GM19455 (cell line): ENCODE measurements at regions not wholly inside any gene's neighbourhood (a gene's known extent, or its start where the extent isn't known, plus 50 kb on each side); places are given as distances from the start of the nearest gene placed in this dataset.

ENCODE experiments used
- ATAC-seq: cut with Tn5 transposase; IDR thresholded peaks from one replicate; pipeline ENCODE4 v1.9.1; 2021; ENCODE audit not compliant: unreplicated experiment

DNA sequence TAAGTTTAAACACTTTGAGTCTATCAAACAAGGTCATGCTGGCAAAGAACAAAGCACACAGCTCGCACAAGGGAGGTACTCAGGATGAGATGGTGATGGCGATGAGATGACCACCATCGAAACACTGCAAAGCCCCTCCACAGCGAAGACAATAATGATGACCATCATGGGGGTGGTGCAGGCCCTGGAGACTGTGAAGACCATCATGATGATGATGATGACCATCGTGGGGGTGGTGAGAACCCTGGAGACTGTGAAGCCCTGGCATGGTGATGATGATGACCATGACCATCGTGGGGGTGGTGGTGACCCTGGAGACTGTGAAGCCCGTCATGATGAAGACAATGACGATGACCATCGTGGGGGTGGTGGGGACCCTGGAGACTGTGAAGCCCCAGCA, 81.6 kb upstream of the SALL3 start:
- no peak for ATAC-seq

DNA sequence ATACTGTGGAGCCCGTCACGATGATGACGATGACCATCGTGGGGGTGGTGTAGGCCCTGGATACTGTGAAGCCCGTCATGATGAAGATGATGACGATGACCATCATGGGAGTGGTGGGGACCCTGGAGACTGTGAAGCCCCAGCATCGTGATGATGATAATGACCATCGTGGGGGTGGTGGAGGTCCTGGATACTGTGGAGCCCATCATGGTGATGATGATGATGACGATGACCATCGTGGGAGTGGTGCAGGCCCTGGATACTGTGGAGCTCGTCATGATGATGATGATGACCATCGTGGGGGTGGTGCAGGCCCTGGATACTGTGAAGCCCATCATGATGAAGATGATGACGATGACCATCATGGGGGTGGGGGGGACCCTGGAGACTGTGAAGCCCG, 81.0 kb upstream of the SALL3 start:
- ATAC-seq: no peak

DNA sequence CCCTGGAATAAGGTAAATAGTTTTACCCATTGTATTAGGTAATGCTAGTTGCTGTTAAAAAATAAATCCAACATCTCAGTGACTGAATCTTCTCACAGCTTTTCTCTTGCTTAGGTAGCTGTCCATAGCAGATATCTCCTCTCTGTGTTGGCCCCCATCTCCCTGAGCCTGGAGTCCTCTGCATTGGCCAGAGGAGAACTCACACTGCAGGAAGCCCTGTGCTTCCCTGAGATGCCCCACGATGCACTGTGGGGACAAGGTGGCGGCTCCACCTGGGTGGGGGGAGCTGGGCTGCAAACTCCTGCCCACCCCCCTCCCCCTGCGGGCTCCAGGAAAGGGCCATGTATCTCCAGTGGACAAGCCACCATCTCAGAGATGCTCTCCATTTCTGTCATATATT, 80.4 kb upstream of the SALL3 start:
- ATAC-seq: no peak

DNA sequence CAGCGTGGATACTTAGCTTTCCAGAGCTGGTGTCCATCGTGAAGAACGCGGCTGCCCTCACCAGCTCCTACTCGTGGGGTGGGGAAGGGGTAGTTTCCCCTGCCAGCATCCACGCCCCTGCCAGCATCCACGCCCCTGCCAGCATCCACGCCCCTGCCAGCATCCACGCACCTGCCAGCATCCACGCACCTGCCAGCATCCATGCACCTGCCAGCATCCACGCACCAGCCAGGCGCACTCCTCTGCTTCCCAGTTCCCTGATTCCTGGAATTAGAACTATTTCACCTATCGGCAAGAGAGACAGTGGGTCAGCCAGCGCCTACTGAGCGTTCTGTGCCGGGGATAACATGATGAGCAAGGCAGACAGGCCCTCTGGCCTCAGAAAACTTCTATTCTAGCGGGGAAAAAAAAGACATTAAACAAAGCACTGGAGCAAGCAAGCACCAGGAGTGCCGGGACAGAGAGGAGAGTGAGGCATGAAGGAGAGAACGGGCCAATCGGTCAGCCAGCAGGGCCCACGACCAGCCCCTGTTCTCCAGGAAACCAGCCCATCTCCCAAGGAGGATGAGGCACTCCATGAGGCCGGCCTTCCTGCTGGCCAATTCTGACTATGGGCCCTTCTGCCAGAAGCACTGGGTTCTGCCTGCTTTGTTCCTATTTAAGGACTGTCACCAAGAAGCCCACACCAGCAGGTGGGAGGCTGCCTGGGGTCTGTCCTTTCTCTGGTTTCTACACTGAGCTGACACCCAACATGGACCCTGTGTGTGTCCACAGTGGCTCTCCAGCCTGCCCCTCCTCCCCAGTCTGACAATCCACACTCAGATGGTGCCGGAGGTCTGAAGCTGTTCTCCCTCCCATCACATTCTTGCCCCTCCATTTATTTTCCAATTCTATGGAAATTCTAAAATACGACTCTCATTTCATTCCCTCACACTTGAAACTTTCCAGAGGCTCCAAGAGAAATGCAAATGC, 78.4 kb upstream of the SALL3 start:
- ATAC-seq: no peak

DNA sequence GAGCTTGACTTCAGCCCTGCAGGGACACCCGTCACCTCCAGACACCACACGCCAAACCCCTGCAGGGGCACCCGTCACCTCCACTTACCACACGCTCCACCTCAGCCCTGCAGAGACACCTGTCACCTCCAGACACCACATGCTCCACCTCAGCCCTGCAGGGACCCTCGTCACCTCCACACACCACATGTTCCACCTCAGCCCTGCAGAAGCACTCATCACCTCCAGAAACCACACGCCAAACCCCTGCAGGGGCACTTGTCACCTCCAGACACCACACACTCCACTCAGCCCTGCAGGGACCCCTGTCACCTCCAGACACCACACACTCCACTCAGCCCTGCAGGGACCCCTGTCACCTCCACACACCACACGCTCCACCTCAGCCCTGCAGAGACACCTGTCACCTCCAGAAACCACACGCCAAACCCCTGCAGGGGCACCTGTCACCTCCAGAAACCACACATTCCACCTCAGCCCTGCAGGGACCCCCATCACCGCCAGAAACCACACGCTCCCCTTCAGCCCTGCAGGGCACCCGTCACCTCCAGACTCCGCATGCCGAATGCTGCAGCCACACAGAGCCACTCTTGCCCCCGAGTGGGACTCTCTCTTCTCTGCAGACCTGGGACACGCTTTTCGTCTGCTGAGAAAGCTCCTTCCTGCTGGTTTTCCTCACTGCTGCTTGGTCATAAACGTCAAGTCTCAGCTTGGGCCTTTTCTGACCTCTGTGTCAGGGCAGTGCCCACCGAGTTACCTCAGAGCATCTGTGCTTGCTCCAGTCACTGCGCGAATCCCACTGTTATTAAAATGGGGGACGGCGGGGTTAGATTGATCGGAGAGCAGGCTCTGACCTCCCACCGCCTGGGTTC, 77.5 kb upstream of the SALL3 start:
- ATAC-seq: no peak

DNA sequence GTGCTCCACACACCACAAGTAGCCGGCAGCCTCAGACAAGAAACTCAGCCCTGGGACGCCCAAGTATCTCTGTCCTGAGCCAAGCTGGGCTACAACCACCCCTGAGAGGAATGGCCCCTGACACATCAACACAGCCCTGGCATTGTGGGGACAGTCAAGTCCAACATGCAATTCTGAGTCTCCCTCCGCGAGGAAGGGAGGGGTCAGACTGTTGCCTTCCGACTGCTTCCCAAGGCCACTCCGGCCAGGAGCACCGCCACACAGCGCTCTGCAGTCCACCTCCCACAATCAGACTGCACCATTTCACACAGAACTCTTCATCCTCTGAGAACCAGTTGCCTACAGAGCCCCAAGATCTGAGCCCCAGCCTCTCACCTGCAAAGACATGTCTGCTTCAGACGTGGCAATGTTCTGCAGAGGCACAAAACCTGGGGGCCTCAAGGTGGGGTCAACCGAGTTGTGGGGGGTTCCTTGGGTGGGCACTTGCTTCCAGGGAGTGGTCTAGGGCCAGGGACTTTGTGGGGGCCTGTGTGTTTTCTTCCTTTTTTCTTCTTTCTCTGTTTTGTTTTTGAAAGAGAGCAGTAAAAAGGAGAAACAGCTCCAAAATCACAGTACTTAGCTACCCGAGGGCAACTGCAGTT, 76.7 kb upstream of the SALL3 start:
- ATAC-seq: no peak

DNA sequence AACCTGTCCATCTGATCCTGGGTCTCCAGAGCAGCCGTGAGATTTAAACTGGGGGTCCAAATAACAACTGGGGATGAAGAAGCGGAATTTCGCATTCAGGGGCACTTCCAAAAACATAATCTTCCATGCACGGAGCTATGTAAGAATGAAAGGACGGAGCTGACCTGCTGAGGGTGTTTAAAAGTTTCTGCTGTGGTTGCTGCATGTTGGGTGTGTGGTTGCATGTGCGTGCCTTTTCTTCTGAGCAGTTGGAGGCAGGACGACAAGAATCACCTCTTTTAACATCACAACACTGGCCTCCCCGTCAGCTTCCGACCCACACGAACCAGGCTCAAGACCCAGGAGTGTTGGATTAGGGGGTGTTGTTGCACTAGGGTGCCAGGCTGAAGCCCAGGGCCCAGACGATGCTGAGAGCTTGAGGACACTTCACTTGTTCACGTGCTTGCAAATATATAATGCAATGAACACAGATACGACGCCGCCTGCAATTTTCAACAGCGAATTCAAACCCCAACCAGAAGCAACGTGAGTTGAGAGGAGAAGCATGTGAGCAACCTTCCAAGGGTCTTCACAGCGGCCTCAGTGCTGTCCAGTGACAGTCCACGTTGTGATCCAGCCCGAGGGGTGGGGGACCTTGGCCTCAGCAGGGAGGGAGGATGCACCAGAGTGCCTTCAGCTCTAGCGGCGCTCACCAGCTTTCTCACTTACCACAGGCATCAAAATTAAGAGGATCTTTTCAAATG, 76.0 kb upstream of the SALL3 start:
- no peak for ATAC-seq

DNA sequence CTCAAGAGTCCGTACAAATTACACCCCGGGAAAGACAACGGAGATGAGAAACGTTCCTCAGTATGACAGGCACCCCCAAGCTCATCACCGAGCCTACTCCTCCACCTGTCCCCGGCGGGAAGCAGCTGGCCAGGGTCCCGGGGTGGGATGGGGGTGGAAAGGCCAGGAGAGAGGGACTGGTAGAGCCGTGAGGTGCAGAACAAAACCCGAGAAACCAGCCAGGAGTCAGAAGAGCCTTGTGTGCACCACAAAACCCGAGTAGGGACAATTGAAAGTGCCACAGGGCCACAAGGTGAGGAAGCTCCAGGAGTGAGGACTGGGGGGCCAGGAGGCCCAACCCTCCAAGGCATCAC, 75.5 kb upstream of the SALL3 start:
- no peak for ATAC-seq

DNA sequence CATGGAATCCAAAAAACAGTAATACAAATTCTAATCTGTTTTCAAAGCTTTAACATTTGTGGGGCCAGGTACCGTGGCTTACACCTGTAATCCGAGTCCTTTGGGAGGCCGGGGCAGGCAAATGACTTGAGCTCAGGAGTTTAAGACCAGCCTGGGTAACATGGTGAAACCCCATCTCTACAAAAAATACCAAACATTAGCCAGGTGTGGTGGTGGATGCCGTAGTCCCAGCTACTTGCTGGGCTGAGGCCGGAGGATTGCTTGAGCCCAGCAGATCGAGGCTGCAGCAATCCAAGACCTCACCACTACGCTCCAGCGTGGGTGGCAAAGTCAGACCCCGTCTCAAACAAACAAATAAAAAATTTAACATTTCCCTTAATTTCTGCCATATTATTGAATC, 74.3 kb upstream of the SALL3 start:
- no peak for ATAC-seq

DNA sequence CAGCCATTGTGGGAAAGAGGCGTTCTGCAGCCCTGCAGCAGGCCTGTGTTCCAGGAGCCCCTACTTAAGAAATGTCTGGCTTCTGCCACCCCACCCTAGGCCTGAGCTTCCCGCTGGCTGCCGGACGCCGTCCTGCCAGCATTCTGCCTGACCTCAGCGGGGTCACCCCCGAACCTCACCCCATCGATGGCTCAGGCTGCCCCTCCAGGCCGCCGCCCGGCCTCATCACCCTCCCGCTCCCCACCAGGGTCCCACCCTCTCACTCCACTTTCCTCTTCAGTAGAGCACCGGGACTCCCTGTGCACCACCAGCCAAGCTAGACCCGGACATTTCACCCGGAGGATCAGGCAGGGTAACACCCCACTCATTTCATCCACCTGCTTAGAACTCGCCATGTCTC, 73.6 kb upstream of the SALL3 start:
- ATAC-seq: no peak

DNA sequence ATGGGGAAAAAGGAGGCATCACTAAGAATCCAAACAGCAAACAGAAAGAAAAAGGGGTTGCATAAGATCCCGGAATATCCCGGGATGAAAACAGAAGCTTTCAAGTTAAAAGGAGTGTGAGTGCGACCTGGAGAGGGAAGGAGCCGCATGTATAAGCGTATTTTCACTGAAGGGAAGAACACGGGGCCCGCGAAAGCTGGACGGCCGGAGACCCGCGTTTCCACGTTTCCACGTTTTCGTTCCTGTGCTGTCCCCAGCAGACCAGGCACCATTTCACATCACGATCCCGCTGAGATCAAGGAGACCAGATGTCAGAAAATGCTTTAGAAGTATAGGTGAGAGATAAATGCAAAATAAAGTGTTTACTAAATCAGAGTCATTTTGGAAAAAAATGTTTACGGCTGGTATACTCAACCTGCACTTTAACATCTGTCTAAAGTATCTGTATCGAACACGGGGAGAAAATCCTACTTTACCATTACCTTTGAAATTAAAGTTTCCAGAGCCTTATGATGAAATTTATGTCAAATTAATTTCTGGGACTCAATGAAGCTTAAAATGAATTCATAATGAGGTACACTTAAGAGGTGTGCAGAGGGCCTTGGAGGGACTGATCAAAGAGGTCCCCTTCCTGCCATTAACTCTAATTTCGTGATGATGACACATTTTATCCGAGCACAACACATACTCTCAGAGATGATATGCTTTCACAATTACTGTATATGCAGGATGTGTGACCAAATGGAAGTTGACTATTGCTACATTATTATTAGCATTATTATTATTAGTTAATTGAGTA, 71.0 kb upstream of the SALL3 start:
- no peak for ATAC-seq

DNA sequence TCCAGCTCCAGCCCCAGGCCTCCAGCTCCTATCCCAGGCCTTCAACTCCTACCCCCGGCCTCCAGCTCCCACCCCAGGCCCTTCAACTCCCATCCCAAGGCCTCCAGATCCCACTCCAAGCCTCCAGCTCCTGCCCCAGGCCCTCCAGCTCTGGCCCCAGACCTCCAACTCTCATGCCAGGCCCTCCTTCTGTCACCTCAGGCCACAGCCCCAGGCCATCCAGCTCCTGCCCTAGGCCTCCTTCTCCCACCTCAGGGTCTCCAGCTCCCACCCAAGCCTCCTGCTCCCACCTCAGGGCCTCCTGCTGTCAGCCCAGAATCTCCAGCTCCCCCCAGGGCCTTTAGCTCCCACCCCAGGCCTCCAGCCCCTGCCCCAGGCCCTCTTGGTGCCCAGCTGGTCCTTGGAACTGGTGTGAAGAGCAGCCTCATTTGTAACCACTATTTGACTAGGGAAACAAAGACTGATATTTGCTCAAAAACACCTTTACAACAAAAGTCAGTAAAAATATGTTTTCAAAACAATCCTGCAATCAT, 67.8 kb upstream of the SALL3 start:
- ATAC-seq: no peak

DNA sequence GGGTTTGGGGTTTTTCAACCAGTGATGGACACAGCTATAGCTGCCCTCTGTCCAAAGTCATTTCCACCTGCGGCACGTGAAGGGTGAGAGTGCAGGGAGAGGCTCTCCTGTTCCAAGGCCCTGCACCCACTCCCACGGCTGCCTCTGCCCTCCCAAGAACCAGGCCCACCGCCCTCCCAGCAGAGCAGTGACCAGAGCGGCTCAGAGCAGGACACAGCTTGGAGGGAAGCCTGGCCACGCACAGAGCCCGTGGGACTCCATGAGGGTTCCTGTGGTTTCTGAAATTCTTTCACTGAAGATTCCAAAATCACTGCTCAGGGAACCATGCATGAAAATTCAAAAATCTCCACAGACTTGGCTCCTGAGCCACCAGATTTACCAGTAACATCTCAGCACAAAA, 67.3 kb upstream of the SALL3 start:
- no peak for ATAC-seq

DNA sequence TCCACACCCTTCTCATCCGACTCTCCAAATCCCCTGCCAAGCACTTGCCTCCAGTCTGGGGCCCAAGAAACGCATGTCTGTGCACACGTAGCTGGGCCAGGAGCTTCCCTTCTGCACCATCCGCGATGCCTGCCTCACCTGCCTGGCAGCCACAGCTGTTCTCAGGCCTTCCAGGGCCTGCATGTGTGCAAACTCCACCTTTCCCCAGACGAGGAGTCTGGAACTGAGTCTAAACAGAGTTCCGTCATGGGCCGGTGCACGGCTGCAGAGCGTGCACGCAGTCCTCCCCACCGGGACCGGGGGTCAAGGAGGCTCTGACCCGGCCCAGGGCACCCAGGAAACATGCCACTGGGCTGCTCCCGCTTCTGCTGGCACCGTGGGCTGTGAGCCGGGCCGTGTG, 66.8 kb upstream of the SALL3 start:
- no peak for ATAC-seq

DNA sequence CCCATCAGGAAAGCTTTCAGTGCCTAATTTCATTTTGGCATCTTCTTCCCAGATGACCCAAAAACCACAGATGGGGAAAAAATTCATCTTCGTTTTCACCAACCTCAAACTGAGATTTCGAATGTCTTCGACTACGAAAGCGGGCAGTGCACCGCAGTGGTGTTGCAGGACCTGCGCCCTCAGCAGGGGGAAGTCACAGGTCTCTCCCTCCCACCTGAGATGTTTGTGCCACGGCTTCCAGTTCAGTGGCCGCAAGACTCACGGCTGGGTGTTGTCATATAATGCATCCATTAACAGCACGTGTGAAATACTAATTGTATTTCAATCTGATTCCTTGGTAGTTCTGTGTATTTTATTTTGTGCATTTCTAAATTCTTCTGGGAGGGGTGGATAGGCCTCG, 66.2 kb upstream of the SALL3 start:
- ATAC-seq: no peak

DNA sequence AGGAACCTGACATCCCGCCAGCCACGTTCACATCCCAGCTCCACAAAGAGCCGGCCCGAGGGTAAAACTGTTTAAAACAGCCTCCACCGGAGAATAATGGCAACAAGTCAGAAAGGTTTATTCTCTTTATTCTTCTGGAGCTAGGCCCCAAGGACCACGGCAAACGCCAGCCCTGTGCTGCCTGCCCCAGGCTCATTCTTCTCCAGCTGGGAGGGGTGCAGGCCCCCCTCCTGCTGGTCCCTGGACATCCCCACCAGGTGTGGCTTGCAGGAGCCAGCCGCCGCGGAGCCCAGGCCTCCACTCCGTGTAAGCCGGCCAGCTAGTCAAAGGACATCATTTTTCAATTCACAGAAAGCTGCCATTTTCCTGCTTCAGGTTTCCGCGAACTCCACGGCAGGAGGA, 65.8 kb upstream of the SALL3 start:
- no peak for ATAC-seq

DNA sequence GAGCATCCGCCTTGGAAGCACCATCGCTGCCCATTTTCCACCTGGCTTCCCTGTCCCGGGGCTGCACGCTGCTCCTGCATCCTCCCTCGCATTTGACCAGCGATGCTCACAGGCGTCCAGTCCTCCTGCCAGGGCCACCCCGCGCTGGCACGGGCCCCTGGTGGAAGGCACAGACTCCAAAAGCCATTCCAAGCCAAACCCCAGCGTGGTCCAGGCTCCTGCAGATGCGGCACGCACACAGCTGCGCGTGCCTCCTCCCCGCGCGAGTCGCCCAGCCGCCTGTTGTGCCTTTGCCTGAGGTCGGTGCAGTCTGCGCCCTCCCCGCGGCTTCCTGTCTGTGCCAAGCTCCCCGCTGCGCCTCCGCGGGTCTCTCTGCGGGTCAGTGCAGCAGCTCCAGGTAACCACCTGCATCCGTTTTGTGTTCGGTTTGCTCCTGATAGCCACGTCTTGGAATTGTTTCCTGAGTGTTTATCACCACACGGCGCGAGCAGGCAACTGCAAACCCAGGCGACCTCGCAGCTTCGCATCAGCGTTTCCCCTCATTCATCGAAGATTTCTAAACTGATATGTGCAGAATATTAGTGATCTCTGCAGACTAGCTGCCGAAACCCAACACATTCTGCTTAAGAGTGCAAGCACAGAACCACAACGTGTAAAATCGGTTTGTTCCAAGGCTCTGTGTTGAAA, 65.2 kb upstream of the SALL3 start:
- ATAC-seq: no peak

DNA sequence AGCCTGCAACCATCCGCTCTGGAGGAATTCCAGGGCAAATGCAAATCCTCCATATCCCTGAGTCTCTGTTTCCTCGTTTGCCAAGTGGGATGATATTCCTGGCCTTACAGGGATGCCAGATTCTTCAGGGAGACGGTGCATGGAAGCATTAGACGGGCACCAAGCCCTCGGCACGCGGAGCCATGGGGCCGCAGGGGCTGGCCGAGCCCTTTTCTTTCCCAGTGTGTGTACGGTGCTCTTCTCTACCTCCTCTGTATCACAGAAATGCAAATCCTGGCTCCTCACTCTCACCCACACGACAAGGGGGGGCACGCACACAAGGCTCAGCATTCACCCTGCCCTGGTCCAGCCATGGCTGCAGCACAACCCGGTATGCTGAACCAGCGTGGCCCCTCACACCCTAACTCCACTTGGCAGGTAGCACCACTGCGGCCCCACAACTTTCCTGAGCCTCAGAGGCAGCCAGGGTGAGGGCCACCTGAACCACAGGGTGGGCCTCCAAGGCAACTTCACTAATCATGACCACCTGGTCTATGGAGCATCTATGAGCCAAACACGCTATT, 64.1 kb upstream of the SALL3 start:
- ATAC-seq: no peak

DNA sequence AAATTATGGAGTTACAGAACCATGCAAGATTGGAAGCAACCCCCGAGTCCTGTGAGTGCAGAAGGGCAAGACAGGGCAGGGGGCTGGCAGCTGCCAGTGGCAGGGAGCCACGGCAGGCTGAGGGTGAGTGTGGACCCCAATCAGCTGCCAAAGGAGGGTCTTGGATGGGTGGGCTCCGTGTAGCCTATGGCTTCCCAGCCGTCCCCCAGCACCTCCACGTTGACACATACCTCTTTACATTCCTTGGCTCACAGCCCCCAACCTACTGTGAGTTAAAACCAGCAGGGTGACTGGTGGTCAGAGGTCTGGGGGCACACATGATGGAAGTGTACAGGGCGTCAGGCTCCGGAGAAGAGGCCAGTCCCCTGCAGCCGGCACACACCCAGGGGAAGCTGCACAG, 60.9 kb upstream of the SALL3 start:
- ATAC-seq: no peak
